ENCODE measurements at regions not wholly inside any gene's neighbourhood (a gene's known extent, or its start where the extent isn't known, plus 50 kb on each side); places are given as distances from the start of the nearest gene placed in this dataset.

- no peak for DNase-seq
Measured at GRCh38 chr9:87824216-87824875, 58.3 kb upstream of the SPATA31E1 start.

GRCh38 chr9:87824886-87825285, 57.8 kb upstream of the SPATA31E1 start:
- no peak for DNase-seq

GRCh38 chr9:87826331-87826730, 56.3 kb upstream of the SPATA31E1 start:
- DNase-seq = no peak

- no peak for DNase-seq
Measured at GRCh38 chr9:87827341-87827740, 55.3 kb upstream of the SPATA31E1 start.

- DNase-seq = no peak
Measured at GRCh38 chr9:87829756-87830155, 52.9 kb upstream of the SPATA31E1 start.

GRCh38 chr9:87830446-87830845, 52.2 kb upstream of the SPATA31E1 start:
- DNase-seq = no peak

GRCh38 chr9:87831159-87831558, 51.5 kb upstream of the SPATA31E1 start:
- no peak for DNase-seq

Measured in activated CD4-positive, CD25-positive, alpha-beta regulatory T cell (primary cell).